NCI-H2029 treated with DMSO at 0.1 percent for 48 hours (cell line): ENCODE measurements at regions not wholly inside any gene's neighbourhood (a gene's known extent, or its start where the extent isn't known, plus 50 kb on each side); places are given as distances from the start of the nearest gene placed in this dataset.
A peak's percentile ranks its signal among the peaks of the same experiment; 100 is the strongest.

Experiments used
- DNase-seq: peaks from one replicate; lab custom pipeline; 2025; lab: John Stamatoyannopoulos, UW

DNA sequence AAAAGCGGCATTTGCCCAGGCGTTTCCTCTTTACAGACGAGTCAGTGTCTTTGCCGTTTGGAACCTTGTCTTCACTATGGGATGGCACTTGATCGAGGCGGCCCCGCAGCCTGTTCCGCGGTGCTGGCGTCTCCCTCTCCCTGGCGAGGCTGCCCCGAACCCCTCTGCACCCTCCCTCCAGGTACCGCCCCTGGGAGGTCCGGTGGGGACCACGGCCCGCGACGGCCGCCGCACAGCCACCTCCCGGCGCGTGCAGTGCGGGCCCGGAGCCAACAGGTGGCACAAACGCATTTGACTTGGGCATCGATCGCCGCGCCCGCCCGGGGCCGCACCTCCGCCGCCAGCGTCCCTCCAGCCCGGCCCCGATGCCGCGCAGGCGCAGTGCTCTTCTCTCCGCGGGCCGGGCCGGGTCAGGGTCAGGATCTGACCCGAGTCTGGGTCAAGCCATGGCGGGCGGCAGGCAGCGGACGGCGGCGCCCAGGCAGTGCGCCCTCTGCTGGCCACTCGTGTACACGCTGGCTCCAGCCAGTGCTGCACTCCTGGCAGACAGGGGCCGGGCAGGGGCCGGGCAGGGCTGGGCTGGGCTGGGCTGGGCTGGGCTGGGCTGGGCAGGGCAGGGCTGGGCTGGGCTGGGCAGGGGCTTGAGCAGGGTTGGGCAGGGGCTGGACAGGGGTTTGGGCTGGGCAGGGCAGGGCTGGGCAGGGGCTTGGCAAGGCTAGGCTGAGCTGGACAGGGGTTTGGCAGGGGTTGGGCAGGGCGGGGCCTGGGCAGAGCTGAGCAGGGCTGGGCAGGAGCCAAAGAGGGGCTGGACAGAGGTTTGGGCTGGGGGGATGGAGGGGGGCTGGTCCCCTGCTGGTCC is 155.8 kb upstream of the IRX4 start:
- DNase-seq = peak; percentile 30

DNA sequence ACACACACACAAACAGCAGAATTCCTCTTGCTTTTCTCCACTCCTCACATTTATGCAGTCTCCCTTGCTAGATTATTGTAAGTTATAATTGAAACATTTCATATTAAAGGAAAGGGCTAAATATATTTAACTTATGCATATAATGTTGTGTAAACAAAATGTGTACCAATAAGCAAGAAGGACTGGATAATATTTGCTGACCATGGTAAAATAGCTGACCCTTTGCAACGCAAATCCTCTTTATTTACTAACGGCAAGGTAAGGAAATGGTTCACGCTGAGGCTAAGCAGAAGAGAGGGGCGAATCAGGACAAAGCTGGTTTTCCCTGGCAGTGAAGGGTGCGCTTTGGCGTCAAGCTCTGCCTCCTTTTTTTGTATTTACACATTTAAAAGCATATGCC is 154.2 kb upstream of the IRX4 start:
- DNase-seq = no peak

DNA sequence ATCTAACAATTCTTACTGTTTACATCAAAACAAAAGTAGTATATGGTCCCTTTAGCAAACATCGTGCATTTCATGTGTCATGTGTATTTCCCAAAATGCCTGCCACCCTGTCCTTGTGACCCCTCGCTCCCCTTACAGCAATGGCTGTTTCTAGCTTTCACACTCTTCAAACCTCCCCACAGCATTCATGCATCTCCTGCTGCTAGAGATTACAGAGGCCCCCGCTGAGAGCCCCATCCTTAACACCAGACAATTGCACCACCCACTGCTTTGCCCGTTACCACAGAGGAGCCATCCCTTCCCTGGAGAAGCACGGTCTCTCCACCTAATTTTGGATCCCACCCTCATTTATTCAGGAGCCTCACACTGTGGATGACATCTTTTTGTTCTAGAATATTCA is 149.7 kb upstream of the IRX4 start:
- no peak for DNase-seq

DNA sequence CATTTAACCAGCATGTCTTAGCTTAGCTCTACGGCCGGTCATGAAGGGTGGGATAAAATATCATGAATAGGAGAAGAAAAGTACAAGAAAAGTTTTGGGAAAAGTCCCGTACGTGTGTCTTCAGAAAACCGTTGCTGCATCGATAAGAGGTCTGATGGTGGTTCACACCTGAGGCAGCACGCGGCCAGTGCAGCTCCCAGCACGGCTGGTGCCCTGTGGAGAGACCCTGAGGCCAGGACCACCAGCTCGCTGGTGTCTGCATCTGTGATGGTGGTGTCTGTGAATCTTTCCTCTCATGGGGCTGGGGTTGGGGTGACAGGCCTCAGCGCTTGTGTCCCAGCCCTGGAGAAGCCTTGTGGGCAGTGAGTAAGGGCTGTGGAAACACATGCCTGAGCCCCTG is 148.9 kb upstream of the IRX4 start:
- DNase-seq = no peak

DNA sequence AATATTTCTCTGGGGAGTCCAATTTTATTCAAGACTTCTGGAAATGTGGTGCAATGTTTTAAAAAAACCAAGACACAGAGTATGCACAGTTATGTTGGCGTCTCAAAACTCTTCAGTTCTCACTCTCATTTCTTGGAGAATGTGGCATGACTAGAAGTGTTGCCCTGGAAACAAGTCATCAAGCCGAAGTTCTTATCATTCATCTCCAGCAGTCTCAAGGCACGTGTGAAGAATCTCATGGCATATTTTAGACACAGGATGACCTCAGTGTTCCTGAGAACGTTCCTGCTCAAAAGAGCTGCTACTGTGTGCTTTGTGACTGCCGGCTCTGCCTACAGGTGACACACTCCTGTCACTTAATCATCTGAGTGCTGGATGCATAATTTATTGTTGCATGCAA is 147.4 kb upstream of the IRX4 start:
- DNase-seq = no peak

DNA sequence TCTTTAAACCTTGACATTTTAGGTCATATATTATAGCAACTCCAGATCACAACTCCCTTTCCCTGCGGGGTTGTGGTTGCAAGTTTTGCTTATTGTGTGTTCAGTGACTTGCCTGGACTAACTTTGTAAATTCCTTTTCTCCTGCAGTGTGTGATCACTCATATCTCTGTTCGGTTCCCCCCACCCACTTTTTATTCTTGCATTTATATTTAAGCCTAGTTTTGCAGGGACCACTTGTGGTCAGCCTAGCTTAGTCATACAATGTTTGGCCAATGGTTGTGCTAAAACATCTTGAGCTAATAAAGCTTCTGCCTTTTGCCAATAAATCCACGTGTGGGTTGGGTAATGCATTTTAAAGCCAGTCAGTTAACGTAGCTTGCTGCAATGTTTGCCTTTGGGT is 146.5 kb upstream of the IRX4 start:
- no peak for DNase-seq

DNA sequence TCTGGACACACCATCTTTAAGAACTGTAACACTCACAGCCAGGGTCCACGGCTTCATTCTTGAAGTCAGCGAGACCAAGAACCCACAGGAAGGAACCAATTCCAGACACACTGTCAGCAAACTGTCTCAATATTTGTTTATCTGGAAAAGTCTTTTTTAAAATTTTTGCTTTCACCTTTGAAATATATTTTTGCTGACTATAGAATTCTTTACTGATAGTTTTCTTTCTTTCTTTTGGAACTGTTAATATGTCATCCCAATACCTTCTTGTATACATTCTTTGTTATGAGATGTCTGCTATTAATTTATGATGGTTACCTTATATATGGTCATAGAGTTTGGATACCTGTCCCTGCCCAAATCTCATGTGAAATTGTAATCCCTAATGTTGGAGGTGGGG is 145.1 kb upstream of the IRX4 start:
- no peak for DNase-seq

DNA sequence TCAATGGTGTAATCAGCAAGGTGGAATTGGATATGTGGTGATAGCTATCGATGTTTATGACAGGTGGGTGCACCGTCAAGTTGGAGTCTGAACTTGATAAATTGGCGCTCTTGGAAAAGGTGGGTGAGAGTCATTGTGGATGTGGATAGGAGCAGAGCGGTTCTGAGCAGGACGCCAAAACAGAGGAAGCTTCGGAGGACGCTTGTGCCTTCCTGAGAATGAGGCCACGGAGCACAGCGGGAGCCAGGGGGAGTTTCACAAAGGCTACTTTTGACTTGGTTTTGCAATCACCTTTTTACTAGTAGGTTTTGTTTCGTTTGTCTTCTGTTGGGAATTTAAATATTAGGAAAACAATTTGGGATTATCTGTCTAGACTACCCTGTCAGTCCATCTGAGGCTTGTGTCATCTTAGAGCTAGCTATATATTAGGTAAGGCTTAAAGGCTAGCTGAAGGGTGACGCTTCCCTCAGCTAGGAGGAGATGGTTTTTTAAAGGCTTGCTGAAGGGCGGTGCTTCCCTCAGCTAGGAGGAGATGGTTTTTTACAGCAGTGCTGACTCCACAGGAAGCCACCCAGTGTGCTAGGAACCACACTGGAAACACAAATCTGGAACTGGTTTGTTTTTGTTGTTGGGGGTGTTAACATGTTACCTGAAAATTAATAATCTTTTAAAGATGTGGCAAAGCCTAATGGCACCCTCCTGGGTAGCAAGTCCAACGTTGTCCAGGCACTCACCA is 142.4 kb upstream of the IRX4 start:
- DNase-seq = no peak

DNA sequence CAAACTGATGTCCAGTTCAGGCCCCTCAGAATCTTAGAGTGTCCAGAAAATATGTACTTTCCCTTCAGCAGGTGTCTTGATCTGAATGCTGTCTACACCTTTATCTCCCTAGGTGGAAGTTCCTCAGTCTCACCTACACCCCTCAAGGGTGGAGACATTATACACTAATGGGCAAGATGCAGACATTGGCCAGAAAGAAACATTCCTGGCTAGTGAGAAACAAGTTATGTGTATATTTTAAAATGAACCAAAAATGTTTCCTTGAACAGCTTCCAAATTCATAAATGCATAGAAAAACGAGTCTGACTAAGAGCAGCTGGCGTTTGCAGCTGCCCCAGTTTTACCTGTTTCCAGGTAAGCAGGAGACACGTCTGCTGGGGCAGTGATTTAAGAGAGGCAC is 140.5 kb upstream of the IRX4 start:
- no peak for DNase-seq

DNA sequence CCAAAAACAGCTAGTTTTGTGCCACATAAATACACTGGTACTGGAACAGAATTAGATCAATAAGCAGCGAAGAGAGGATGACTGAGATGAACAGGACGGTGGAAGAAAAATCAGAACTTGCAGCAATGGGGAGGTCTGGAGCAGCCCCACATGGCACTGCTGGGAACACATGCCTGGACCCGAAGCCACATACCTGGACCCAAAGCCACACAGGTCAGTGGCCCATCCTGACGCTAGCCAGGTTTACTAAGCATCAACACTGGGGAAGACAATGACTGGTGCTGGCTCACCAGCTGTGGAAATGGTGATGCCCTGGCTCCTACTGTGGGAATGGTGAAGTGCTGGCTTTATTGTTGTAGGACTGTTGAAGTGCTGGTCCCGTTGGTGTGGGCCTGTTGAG is 139.7 kb upstream of the IRX4 start:
- no peak for DNase-seq

DNA sequence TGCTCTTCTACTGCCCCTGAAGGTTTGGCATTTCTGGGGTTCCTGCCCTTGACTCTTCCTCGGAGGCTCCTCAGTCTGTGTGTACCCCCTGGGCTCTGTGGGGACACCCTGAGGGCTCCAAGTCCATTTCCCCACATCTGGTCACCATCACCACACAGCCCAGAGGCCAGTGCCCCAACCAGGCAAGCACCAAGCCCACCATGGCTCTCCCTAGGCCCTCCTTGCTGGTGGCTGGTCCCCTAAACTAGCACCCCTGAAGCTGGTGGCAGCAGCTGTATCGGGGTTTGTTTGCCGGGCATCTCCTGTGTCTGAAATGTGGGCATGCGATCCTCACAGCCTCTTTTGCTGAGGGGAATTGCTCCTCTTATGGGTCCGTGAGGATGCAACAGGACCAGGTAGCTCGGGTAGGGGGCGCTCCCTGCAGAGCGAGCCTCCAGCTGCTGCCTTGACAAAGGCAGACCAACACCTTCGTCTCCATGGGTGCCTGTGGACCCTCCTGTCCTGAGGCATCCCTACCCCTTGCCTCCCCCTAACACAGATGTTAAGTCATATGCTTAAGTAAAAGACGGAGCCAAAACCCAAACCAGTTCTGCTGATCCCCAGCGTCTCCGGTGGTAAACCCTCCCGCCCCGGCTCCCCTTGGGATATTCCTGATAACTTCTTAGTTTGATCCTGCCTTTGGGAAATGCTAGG is 138.9 kb upstream of the IRX4 start:
- no peak for DNase-seq

DNA sequence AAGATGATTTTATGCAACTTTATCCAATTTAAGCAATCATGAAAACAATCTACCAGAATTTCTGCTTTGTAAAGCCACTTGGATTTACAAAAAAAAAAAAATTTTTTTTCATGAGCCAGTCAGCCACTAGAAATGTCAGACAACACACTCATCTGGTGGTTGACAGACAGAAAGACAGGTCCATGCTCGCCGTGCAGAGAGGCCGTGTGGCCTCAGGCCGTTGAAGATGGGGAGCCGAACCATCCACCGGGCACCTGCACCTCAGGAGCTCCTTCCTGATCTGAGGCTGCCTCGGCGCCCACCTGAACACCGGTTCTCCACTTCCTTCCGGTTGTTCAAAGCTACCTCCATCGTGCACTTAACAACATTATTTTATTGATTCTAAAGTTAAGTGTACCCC is 138.0 kb upstream of the IRX4 start:
- DNase-seq = no peak

DNA sequence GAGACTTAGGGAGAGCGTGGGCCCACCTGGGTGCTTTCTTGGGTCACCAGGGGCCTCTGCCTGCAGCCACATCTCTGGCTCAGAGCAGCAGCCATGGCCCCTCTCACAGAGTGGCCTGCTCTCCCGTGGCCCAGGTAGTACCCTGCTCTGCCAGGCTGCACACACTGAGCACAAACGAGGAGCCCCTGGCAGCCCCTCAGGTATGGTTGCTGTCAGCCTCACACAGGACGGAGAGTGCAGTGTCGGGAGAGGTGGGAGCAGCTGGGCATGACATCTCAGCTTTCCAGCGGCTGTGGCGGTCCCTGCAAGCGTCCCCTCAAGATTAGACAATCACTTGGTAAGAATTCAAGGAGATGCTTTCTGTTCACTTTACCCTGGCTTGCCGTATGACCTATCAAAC is 137.0 kb upstream of the IRX4 start:
- no peak for DNase-seq

DNA sequence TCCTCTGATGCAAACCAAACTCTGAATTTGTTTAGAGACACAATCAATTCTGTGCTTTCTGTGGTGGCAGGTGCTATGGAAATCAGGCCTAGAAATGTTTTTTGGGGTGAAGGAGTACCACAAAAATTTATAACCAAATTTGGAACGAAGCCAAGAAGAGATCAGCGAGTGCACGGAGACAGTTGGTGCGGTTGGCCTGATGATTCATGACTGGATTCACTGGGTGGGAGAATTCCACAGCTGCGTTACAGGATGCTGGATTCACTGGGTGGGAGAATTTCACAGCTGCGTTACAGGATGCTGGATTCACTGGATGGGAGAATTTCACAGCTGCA is 135.6 kb upstream of the IRX4 start:
- DNase-seq = no peak

DNA sequence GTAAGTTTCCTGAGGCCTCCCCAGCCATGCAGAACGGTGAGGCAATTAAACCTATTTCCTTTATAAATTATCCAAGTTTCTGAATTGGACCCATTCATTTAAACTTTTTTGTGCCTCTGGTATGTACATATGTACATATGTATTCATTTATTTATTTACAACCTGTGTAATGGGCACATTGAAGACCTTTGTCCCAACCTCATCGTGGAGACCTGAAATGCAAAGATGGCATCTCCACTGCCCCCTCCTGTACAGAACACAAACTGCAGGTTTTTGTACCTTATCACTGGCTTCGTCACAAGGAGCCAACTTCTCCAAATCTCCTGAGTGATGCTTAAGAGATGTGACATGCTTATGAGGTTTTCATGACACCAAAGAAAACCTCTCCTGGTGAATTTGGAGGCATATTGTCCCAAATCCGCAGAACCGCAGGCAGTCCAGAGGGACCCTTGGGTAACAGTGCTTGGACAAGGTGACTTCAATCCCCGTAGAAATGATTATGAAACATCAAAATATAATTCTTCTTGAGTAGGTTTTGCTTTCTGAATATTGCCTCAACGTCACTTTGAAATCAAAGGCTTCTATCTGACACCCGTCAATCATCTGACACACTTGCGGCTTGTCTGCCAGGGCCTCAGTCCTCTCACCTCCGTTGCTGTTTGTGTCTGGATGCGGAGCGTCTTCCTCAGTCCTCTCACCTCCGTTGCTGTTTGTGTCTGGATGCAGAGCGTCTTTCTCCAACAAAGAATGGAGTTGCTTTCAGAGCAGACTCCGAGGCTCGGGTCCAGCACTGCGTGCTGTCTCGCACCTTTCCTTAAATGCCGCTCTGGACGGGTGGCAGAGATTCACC is 135.0 kb upstream of the IRX4 start:
- DNase-seq = no peak

DNA sequence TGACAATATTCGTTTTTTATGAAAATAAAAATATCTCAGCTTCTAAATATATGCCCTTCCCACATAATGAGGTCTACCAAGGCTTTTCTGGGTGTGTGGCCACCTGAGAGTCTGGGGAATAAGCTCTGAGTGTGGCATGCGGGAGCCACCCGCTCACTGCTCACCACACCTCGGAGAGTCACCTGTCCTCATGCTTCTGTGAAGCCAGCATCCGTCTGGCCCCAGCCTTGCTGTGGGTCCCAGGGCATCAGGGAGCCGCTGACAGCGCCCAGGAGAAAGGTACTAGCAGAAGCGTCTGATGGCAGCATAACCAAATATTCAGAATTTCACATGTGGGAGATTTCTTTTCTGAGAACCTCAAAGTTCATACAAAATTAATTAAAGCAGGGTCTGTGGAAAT is 133.2 kb upstream of the IRX4 start:
- DNase-seq = no peak

DNA sequence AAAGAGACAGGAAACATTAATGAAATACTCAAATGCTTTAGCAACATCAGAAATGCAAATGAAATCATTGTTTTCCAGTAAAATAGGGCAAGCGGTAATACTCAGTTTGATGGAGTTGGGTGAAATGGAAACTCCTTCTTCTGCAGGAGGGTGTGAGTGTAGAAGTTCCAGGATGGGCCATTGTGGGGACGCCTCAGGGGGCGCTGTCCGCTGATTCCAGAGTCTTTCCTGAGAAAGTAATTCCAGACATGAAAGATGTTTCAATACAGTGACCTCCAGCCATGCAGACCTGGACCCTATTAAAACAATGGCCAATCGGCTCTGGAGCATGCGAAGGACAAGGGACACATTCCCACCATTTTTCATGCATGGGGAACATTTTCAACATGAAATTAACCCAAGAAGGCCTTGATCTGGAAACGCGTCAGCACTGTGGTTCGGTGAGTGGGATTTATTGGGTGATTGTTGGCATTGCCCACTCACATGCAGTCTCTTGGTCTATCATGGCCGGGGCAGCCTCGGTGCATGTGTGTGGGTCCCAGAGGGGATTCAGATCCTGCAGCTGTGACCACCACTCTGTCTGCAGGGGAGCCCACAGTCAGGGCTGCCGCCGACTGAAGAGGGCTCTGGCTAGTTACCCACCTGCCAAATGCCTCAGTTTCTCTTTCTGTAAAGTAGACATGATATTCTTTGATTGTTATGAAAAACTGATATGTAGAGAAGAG is 132.6 kb upstream of the IRX4 start:
- DNase-seq = no peak

DNA sequence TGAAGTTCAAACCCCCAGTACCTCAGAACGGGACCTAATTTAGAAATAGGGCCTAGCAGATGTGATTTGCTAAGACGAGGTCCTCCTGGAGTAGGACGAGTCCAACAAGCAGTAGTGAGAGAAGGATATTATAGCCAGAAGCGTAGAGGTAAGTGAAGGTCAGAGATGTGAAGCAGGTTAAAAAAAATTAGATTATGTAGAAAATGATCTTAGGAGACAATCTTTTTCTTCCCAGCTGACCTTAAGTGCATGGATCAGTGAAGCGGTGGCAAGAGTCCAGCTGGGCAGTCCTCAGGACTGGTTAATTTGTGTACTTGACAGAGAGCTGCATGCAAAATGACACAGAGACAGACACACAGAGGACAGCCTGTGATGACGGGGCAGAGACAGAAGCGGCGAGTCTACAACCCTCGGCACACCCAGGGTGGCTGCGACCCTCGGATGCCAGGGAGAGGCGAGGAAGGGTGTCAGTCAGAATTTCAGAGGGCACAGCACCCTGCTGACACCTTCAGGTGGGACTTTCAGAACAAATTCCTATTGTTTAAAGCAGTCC is 131.4 kb upstream of the IRX4 start:
- DNase-seq = no peak

DNA sequence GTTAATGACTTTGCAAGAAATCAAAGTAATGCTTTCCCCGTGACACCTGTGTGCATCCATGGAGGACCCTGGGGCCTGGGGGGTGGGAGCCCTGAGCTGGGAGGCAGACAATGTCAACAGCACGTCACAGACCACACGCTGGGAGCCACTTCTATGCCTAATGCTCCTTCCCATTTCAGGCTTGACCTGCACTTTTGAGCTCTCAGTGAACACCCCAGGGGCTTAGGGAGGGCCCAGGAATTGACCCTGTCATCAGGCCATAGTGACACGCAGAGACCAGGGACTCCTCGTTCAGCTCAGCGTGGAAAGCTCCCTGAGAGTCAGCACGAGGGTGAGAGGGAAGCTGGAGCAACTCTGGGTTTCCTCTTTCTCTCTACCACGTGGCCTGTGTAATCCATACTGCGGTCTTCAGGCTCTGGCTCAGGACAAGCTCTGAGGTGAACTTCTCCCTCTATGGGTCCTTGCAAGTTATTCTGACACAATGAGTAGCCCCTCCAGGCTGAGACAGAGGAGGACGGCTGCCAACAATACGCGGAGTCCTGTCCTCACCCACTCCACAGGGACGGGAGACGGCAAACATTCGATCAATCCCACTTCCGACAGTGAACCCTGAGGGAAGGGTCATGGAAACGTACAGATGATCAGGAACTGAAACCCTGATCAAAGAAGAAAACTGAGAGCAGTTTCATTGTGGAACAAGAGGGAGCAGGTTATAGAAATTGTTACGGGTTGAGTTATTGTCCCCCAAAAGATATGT is 130.8 kb upstream of the IRX4 start:
- DNase-seq = no peak

DNA sequence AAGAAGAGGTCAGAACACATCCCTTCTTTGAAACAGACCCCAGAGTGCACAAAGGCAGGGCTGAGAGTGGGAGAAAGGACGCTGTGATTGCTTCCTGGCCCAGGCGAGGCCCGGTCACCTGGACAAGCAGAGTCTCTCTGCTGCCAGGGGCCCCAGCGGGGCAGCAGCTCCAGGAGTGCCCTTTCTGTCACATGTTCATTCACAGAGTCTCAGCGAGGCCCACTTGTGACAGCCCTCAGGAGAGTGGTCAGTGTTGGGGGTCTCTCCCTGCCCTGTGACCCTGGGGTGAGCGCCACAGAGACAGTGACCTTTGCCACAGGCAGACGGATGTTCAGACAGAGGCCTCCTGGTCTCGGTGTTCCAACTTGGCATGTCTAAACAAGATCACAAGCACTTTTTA is 130.2 kb upstream of the IRX4 start:
- DNase-seq = no peak
